T1000 (cell line): ENCODE measurements at regions not wholly inside any gene's neighbourhood (a gene's known extent, or its start where the extent isn't known, plus 50 kb on each side); places are given as distances from the start of the nearest gene placed in this dataset.
"Not testable (repeated sequence)": the region's sequence is repeated elsewhere in the genome, so short reads cannot be mapped to it uniquely, and the experiment has no call there.

Source experiments
- DNase-seq: peaks from one replicate; lab custom pipeline; 2025; ENCODE audit warnings: mixed read lengths; lab: John Stamatoyannopoulos, UW

DNA sequence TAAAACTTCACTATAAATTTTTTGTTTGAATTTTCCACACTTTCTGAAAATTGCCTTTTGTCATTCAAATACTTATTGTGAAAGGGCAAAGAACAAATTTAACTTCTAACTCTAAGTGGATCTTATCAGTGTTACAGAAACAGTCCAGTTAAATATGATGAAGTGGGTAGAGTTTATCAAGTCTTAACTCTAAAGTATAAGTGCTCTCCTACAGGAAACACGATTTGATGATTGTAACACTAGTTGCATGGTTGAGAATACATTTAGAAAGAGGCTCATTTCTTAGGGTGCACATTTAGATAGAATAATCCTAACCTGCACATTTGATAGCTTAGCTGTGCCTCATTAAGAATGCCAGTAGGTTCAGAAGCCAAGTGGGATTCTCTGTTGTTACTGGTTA is 838.3 kb upstream of the ATXN7L3B start:
- no peak for DNase-seq

DNA sequence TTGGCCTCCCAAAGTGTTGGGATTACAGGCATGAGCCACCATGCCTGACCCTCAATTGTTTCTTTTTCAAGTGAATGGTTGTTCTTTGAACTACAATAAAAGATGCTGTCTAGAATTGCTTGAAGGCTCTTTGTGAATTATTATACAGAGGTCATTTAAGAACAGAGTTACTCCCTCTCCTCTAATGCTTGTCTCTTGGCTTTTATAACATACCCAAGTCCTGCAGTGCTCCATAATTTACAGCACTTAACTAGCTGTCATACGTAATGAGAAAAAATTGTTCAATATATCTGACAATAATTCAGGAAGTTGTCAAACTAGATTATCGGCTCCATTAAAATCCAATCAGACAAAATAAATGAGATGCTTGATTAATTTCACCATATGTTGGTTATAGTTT is 823.0 kb upstream of the ATXN7L3B start:
- DNase-seq: no peak

DNA sequence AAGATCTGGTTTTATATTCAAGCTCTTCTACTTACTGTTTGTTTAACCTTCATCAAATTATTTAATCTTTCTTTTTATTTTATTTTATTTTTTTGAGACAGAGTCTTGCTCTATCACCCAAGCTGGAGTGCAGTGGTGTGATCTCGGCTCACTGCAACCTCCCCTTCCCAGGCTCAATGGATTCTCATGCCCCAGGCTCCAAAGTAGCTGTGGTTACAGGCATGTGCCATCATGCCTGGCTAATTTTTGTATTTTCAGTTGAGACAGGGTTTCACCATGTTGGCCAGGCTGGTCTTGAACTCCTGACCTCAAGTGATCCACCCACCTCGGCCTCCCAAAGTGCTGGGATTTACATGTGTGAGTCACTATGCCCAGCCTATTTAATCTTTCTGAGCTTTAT is 821.5 kb upstream of the ATXN7L3B start:
- not testable (repeated sequence) for DNase-seq

DNA sequence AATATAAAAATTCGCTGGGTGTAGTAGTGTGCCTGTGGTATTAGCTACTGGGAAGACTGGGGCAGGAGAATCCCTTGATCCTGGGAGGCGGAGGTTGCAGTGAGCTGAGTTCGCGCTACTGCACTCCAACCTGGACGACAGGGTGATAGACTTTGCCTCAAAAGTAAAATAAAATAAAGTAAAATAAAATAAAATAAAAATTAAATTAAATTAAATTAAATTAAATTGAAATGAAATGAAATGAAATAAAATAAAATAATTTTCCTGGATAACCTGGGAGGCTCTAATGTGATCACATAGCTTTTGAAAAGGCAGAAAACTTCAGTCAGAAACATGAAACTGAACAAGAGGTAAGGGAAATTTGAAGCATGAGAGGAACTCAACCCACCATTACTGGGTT is 818.4 kb upstream of the ATXN7L3B start:
- no peak for DNase-seq

DNA sequence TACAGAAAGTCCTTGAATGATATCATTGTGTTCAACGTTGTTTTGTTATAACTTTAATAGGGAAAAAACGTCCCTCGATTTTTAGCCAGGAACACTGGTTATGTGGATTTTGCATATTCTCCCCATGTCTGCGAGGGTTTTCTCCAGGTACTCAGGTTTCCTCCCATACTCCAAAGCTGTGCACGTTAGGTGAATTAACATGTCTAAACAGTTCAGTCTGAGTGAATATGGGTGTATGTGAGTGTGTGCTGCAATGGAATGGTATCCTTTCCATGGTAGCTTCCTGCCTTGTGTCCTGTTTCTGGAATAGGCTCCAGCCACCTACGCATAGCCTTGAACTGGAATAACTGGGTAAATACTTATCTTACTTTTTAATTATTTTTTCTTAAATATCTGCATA is 810.8 kb upstream of the ATXN7L3B start:
- DNase-seq: no peak

DNA sequence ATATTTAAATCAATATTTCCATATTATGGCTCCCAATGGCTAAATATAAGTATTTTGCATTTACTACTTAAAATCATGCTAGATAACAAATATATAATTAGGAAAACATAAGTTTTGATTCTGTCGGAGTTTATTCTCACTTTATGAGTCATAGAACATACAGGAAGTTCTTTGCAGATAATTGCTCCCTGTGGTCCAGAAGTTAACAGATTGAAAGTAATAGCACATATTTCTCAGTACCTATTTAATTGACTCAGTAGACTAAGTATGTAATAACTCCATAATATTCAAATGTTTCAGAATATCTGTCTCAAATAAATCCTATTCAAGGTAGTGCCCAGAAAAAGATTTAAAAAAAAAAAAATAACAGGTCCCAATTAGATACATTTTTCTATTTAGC is 806.0 kb upstream of the ATXN7L3B start:
- DNase-seq: no peak

DNA sequence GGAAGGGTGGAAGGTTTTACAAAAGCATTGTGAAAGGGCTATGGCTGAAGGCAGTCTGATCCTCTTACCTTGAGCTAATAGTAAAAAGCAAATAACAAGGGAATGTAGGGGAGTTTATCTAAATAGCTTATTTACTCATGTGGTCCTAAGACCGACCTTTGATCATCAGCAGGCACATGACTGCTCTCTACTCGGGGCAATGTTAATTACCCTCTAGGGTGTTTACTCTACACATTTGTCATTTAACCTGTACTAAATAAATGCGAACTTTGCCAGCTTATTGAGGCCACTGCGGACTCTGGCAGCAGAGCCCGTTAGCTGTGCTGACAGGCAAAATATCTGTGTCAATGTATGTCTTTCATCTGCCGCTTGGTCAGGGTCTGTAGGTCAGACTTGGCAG is 768.3 kb upstream of the ATXN7L3B start:
- DNase-seq: no peak

DNA sequence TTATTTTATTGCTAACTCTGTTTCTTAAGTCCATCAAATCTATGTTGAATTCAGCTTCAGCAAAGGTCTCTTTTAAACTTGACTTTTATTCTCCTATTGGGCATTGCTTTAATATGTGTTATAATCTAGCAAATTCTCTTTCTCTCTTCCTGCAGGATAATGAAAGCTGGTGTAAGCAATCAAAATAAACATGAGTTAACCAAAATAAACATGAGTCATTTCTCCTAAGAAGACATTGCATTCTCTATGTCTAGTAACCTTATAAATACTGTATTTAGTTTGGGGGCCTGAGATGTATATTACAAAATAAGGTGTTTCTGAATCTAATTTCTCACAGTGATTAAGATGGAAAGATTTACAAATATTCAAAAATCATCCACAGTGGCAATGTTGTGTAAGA is 739.1 kb upstream of the ATXN7L3B start:
- no peak for DNase-seq

DNA sequence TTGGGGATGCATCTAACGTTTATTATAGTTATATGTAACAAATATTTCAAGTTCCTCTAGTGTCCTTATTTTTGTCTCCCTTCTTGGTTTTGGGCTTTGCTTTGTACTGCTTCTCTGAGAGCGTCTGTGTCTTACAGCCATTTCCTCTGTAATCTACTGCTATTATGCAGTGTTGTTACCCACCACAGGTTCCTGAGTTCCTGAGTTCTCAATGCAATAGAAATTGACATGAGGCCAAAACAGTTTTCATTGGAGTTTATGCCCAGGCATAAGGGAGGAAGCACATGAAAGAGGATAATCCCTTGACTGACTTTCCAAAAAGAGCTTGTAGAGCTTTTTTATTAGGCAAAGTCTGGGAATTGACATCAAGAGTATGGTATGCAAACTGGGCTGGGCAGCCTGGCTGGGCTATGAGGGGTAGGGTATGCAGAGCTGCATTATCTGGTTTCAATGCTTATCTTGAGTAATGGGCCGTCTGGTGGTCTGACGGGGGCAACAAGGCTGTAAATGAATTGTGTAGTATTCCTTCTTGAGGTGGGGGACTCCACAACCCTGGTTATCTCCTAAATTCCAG is 722.5 kb upstream of the ATXN7L3B start:
- DNase-seq: no peak

DNA sequence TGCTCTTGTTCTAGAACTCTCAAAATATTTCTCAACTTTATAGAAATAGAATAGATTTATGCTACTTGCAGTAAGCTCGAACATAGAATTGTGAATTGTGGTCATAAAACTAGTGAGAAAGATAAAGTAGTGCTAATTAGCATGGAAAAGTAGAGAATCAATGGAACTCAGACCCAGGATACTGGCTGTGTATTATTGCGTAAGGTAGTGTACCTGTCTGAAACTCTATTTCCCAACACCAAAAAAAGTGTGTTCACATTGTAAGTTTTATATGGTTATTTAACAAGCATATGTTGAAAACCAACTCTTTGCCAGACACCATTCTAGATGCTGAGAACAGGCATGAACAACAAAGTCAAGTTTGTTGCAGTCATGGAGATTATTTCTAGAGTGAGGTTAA is 720.5 kb upstream of the ATXN7L3B start:
- no peak for DNase-seq

DNA sequence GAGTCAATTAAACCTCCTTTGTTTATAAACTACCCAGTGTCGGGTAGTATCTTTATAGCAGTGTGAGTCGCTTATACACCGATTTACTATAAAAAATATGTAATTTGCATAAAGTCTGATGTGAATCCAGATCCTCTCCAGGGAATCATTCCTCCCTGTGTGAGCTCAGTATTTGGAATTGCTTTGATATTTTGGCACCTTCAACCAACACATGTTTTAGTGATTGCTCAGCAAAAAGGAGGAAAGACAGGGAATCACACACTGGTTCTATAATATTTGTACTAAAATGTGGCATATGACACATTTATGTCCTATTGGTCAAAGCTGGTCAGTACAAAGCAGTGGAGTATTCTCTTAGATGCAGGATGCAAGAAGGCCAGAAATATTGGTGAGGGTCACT is 703.9 kb upstream of the ATXN7L3B start:
- DNase-seq: no peak

DNA sequence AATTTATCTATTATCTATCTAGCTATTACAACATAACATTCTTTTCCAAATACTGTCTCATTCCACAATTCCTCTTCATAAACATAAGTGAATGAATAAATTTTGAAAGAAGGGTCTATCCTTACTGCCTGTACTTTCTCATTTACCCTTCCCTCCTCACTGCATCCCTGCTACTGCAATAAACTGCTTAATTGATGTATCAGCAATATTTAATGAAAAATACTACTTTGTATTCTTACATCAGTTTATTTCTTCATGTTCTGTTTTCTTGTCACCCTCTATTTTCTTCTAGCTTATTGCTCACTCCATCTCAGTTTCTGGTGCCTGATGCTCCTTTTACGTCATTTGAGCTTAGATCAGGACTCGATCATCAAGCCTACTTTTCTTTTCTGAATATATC is 695.7 kb upstream of the ATXN7L3B start:
- no peak for DNase-seq

DNA sequence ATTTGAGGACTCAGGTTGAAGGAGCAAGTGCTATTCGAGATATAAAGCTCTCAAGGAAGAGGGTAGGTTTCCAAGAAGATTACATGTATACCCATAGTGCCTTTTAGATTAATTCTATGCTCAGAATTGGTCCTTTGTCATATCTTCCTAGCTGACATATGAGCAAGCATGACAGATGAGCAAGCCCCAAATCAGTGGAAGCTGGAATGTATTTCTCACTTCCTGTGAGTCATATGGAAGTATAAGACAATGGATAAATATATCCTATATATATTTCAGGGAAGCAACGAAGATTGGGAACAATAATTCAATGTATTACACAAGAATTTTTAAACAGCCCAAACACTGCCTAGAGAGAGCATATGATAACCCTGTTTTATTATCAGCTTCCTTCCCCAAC is 674.1 kb upstream of the ATXN7L3B start:
- no peak for DNase-seq

DNA sequence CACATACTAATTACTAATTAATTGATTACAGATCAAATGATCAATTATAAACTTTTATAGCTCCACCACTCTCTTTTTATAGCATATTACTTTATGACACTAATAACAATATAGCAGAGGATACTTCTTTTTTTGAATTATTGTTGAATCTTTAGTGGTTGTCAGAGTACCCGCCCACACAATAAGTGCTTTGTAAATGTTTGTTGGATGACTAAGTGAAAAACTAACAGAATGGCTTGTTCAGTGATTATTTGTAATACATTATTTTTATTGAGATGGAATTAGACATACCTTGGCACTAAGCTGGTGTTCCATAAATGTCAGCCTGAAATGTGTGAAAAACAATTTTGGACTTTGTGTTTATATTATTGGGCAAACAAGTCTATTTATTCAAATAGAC is 670.5 kb upstream of the ATXN7L3B start:
- DNase-seq: no peak

DNA sequence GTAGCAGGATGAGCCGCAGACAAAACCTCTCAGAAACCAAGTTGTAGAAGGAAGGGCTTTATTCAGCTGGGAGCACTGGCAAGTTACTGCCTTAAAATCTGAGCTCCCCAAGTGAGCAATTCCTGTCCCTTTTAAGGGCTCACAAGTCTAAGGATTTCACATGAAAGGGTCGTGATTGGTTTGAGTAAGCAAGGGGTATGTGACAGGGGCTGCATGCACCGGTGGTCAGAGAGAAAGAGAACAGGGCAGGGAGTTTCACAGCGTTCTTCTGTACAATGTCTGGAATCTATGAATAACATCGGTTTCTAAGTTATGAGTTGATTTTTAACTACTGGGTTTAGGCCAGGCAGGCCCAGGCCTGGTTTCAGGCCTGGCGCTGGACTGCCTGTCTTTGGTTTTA is 660.3 kb upstream of the ATXN7L3B start:
- not testable (repeated sequence) for DNase-seq

DNA sequence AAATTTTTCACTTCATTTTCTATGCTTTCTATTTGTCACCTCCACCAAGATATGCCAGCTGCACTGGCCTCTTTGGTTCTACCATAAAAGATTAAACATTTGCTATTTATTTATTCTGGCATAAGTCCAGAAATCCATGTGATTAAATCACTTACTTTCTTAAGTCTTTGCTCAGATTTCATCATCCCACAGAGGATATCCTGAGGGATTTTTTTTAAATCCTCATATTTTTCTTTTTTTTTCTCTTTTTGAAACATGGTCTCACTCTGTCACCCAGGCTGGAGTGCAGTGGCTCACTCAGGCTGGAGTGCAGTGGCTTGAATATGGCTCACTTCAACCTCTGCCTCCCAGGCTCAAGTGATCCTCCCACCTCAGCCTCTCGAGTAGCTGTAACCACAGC is 645.4 kb upstream of the ATXN7L3B start:
- no peak for DNase-seq

DNA sequence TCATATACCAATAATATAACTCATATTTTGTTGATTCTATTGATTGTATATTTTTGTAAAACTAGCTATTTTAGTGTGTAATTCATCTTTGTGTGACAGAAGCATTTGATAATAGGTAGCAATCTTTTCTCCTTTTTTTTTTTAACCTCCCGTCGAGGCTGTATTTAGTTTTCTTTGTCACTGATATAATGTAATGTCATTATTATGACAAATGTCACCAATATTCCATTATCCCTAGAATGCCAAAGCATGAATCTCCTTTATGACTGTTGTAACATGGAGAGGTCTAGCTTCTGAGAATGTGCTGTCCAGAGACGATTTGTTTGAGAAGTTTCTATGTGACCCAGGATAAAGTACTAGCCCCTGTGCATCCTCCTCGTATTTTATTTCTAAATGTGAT is 639.0 kb upstream of the ATXN7L3B start:
- no peak for DNase-seq

DNA sequence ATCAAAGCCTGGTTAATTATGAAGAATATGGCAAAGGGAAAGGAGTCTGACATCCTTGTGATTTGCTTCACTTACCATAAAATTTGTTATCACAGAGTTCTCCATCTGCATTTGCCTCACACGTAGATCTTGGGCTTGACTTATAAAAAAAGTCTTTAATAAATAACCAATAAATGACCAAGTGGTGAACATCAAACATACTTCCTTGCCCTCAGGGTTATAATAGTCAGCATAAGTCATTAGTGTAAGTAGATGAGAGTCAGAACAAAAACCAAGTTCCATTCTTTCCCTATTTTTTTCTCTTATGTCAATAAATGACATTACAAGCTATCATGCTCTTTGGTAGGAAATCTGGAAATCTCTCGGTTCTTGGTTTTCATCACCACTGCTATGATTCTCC is 635.4 kb upstream of the ATXN7L3B start:
- DNase-seq: no peak

DNA sequence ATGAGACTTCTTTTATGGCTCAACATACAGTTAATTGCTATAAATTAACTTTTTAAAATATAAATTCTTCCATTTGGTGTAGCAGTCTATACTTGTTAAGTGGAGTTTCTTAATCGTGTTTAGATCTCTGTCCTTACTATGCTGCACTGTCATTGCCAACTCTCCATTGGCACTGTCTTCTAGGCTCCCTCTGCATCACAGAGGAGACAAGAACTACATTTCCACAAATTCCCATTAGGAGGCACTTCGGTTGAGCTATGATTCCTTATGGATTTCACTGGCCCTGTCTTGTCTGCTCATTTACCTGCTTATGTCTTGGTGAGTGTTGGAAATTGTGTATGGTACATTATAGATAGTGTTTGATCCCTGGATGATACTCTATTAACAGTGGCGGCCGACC is 630.9 kb upstream of the ATXN7L3B start:
- DNase-seq: no peak

DNA sequence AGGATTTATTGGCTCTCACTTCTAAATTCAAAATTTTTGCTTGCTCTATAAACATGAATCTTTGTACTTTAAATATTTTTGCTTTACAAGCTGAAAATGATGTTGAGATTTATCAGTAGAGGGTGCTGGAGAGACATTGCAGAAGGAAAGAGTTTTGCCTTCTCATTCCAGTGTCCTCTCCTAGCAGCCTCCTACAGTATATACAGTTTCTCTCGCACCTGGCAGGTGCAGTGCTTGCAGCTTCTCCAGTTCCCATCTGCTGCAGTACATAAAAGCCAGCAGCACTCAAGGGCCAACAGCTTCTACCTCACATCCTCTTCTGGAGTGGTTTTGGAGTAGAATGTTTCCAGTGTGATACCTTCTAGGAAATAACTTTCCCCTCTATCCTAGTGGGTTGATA is 601.8 kb upstream of the ATXN7L3B start:
- no peak for DNase-seq

DNA sequence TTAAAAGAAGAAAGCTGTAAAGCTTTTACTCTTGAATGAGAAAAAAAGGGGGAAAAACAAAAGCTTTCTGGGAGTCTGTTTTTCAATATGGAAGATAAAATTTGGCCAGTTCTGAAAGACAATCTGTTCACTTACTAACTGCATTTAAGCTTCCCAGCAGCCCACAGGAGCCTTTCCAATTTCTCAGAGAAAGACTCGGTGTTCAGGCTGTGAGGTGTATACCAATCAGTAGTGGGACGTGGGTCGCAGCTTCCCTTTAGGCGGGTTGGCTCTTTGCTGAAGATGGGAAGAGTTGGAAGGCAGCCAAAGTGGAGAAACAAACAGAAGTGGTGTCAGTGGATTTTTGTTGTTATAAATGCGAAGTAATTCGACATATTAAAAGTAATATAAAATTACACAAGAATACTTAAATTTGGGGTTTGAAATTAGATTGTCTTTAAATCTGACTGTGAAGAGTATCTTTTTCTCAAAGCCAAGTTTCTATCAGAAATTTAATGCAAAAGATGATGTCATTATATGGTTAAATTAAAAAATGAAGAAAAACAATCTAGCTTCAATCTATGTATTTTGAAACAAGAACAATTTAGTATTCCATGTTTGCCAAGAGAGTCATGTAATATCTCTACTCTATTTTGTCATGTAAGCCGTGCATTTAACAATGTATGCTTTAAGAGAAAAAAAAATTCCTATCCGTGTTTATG is 590.2 kb upstream of the ATXN7L3B start:
- DNase-seq: no peak

DNA sequence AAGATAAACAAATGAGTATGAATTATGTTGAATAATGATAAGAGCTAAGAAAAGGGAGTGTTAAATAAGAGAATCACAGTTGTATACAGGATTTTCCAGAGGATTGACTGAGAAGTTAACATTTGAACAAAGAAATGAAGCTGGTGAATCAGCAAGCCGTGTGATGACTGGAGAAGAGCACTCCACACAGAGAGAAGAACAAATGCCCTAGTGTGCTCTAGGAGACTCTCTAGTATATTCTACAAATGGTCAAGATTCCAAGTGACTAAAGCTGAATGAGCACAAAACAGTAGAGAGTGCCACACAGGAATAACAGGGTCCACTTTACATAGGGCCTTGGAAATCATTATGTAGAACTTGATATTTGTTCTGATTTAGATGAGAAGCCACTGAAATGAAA is 587.1 kb upstream of the ATXN7L3B start:
- no peak for DNase-seq

DNA sequence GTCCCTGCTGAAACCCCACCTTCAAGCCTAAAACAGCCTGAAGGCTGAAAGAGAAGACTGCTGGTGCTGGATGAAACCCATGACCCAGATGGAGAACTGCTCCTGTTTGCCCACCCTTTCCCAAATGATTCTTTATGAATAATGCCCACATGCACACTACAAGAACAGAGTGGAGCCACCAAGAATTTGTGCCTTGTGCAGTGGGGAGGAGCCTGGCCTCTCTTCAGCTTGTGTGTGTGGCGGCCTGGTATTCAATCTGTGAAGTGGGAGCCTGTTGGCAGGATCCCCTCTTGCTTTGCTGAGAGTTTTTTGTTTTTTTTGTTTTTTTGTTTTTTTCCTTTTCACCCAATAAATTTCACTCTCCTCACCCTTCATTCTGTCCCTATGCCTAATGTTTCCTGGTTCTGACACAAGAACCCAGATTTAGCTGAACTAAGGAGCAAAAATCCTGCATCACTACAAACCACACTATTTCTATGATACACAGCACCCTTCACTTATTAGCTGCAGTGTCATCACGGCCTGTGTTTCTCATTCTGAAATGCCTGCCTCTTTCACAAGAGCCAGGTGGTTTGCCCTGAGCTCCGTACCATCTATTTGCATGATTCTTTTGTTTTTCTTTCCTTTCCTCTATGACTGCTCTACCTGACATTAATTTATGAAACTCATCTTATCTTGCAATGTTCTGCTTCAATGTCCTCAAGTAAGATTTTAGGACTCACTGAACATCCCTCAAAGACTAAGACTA is 585.5 kb upstream of the ATXN7L3B start:
- no peak for DNase-seq

DNA sequence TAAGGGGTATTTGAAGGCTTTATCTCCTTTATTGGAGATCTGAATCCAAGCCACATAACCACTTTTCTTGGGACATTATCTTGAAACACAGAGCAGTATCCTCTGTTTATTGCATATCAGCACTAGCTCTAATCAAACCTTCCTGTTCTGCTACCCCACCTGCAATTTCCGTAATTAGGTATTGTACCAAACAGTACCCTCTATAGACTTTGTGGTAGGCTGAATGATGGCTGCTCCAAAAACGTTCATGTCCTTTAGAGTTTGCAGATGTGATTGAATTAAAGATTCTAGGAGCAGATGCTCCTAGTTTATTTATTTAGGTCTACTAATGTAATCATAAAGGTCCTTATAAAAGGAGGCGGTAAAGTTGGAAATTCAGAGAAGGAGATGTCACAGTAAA is 573.0 kb upstream of the ATXN7L3B start:
- DNase-seq: no peak
